Fibroblast of upper back skin (primary cell): ENCODE measurements at regions not wholly inside any gene's neighbourhood (a gene's known extent, or its start where the extent isn't known, plus 50 kb on each side); places are given as distances from the start of the nearest gene placed in this dataset.
A peak's percentile ranks its signal among the peaks of the same experiment; 100 is the strongest.

Experiments used
- DNase-seq: peaks from one replicate; pipeline ENCODE4 v3.0.0-alpha.2; 2013

GRCh38 chr6:78810146-78810545, 57.2 kb upstream of the IRAK1BP1 start:
- peak; percentile 65 for DNase-seq

GRCh38 chr6:78810698-78811097, 56.7 kb upstream of the IRAK1BP1 start:
- peak; percentile 2 for DNase-seq
